OCI-LY7 (cell line): ENCODE measurements at regions not wholly inside any gene's neighbourhood (a gene's known extent, or its start where the extent isn't known, plus 50 kb on each side); places are given as distances from the start of the nearest gene placed in this dataset.

Source experiments
- EZH2phosphoT487 ChIP-seq: fragments of 200-600 bp; sonication (generic); IDR thresholded peaks from 2 replicates; pipeline ENCODE4 v1.6.1; 2018; ENCODE audit warnings: low read depth, borderline replicate concordance, mild to moderate bottlenecking, mixed run types, antibody characterized with exemption, low read length, moderate library complexity, mixed read lengths
- TF ChIP-seq, protein P1 (sequence below): fragments of 200-600 bp; sonication (generic); conservative IDR thresholded peaks from 2 replicates; pipeline ENCODE4 v1.5.1; 2014; ENCODE audit warnings: mild to moderate bottlenecking, antibody characterized with exemption, low read length, moderate library complexity, mixed read lengths

DNA sequence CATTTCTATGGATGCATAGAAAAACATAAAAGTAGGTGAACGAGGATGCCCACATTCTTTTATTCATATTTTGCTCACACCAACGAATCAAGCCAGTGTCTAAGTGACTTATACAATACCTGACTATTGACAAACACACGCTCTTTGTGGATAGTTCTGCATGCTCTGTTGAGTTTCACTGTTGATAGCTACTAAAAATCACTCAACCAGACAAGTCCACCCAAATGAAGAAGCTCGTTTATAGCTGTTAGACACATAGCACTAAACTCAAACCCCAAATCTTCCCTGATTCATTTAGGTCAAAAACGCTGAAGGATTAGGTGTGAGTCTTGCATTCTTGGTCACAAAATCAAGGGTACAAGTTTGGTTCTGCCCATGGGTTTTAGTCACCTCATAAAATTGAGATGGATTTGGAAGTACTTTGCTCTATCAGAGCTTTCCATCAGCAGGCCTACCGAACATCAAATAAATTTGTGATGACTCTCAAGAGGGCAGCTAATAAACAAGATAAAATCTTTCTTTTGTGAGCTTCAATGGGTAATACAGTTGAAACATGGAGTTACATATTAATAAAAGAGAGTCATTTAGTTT is 92.7 kb upstream of the ETAA1 start:
- TF ChIP-seq, protein P1, sequence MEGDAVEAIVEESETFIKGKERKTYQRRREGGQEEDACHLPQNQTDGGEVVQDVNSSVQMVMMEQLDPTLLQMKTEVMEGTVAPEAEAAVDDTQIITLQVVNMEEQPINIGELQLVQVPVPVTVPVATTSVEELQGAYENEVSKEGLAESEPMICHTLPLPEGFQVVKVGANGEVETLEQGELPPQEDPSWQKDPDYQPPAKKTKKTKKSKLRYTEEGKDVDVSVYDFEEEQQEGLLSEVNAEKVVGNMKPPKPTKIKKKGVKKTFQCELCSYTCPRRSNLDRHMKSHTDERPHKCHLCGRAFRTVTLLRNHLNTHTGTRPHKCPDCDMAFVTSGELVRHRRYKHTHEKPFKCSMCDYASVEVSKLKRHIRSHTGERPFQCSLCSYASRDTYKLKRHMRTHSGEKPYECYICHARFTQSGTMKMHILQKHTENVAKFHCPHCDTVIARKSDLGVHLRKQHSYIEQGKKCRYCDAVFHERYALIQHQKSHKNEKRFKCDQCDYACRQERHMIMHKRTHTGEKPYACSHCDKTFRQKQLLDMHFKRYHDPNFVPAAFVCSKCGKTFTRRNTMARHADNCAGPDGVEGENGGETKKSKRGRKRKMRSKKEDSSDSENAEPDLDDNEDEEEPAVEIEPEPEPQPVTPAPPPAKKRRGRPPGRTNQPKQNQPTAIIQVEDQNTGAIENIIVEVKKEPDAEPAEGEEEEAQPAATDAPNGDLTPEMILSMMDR, result no peak
- no peak for TF ChIP-seq EZH2phosphoT487
